MM.1S (cell line): ENCODE measurements at regions not wholly inside any gene's neighbourhood (a gene's known extent, or its start where the extent isn't known, plus 50 kb on each side); places are given as distances from the start of the nearest gene placed in this dataset.

Experiments
- DNase-seq: peaks from one replicate; pipeline ENCODE4 v3.0.0-alpha.2; 2015
- H2AFZ ChIP-seq: fragments of 300-600 bp; sonication (generic); 2 replicates; pipeline ENCODE4 v1.6.0; 2016; ENCODE audit warnings: antibody characterized with exemption, low read length
- H3F3A ChIP-seq: fragments of 300-600 bp; sonication (generic); 2 replicates; pipeline ENCODE4 v1.6.1; 2016; ENCODE audit warnings: mild to moderate bottlenecking, antibody characterized with exemption, low read length, moderate library complexity, mixed read lengths; ENCODE audit not compliant: insufficient read depth
- H3K27ac ChIP-seq: fragments of 300-600 bp; sonication (generic); 2 replicates; pipeline ENCODE4 v1.5.1; 2016; ENCODE audit warnings: mild to moderate bottlenecking, low read length
- H3K27me3 ChIP-seq: fragments of 300-600 bp; sonication (generic); replicated peaks from 2 replicates; pipeline ENCODE4 v1.6.0; 2016; ENCODE audit warnings: low read length; ENCODE audit not compliant: insufficient read depth
- H3K36me3 ChIP-seq: fragments of 300-600 bp; sonication (generic); replicated peaks from 2 replicates; pipeline ENCODE4 v1.6.1; 2016; ENCODE audit warnings: mild to moderate bottlenecking, low read length, mixed read lengths; ENCODE audit not compliant: insufficient read depth
- H3K4me1 ChIP-seq: fragments of 300-600 bp; sonication (generic); 2 replicates; pipeline ENCODE4 v1.6.1; 2016; ENCODE audit warnings: low read length, mixed read lengths
- H3K4me2 ChIP-seq: fragments of 300-600 bp; sonication (generic); 2 replicates; pipeline ENCODE4 v1.6.0; 2016; ENCODE audit warnings: low read depth, low read length
- H3K4me3 ChIP-seq: fragments of 300-600 bp; sonication (generic); 2 replicates; pipeline ENCODE4 v1.5.1; 2016; ENCODE audit warnings: low read length, mixed read lengths
- H3K79me2 ChIP-seq: fragments of 300-600 bp; sonication (generic); 2 replicates; pipeline ENCODE4 v1.6.1; 2016; ENCODE audit warnings: mixed run types, low read length, mixed read lengths
- H3K9ac ChIP-seq: fragments of 300-600 bp; sonication (generic); 2 replicates; pipeline ENCODE4 v1.6.1; 2016; ENCODE audit warnings: low read length, mixed read lengths
- H3K9me2 ChIP-seq: fragments of 300-600 bp; sonication (generic); replicated peaks from 2 replicates; pipeline ENCODE4 v1.6.1; 2016; ENCODE audit warnings: mild to moderate bottlenecking, low read length, mixed read lengths; ENCODE audit not compliant: insufficient read depth
- H3K9me3 ChIP-seq: fragments of 300-600 bp; sonication (generic); replicated peaks from 2 replicates; pipeline ENCODE4 v1.6.1; 2016; ENCODE audit warnings: mild to moderate bottlenecking, low read length, mixed read lengths; ENCODE audit not compliant: insufficient read depth
- H4K20me1 ChIP-seq: fragments of 300-600 bp; sonication (generic); 2 replicates; pipeline ENCODE4 v1.6.1; 2016; ENCODE audit warnings: mild to moderate bottlenecking, low read length, moderate library complexity, mixed read lengths; ENCODE audit not compliant: insufficient read depth
- CTCF ChIP-seq: fragments of 300-600 bp; sonication (generic); IDR thresholded peaks from 2 replicates; pipeline ENCODE4 v1.5.1; 2016; ENCODE audit warnings: antibody characterized with exemption, low read length, mixed read lengths
- EZH2 ChIP-seq: fragments of 300-600 bp; sonication (generic); optimal IDR thresholded peaks from 2 replicates; pipeline ENCODE3; 2017; ENCODE audit warnings: low read depth, mild to moderate bottlenecking, antibody characterized with exemption, low read length, mixed read lengths
- EZH2phosphoT487 ChIP-seq: fragments of 300-600 bp; sonication (generic); IDR thresholded peaks from 2 replicates; pipeline ENCODE4 v1.6.1; 2018; ENCODE audit warnings: antibody characterized with exemption, low read length

GRCh38 chr2:181241366-181241765, 215.8 kb upstream of the ITGA4 start:
- Histone ChIP-seq H3K9me3 (no peaks in the 10 kb centered on the region), H2AFZ (no peak overlapping the region), H3K4me2 (no peak overlapping the region), H3K79me2 (no peaks in the 10 kb centered on the region), H3K4me1 (peaks cover 10% of the 10 kb centered on the region), H3K36me3 (no peaks in the 10 kb centered on the region), H4K20me1 (no peaks in the 10 kb centered on the region), H3K9ac (no peak overlapping the region), H3K9me2 (no peaks in the 10 kb centered on the region), H3K27ac (no peak overlapping the region), H3F3A (0 out of 2 replicates have a peak, but pooled peaks cover 3% of the 10 kb centered on the region), H3K4me3 (no peak overlapping the region), H3K27me3 (no peaks in the 10 kb centered on the region)
- DNase-seq: no peak
- TF ChIP-seq EZH2 (no peak), EZH2phosphoT487 (no peak), CTCF (no peak)

GRCh38 chr2:181241797-181242196, 215.4 kb upstream of the ITGA4 start:
- Histone ChIP-seq H3K4me3 (no peak overlapping the region), H3K27ac (no peak overlapping the region), H3K9ac (no peak overlapping the region), H3K4me2 (no peak overlapping the region), H4K20me1 (no peaks in the 10 kb centered on the region), H3K4me1 (peaks cover 10% of the 10 kb centered on the region), H3F3A (0 out of 2 replicates have a peak, but pooled peaks cover 3% of the 10 kb centered on the region), H2AFZ (no peak overlapping the region), H3K79me2 (no peaks in the 10 kb centered on the region), H3K9me3 (no peaks in the 10 kb centered on the region), H3K9me2 (no peaks in the 10 kb centered on the region), H3K27me3 (no peaks in the 10 kb centered on the region), H3K36me3 (no peaks in the 10 kb centered on the region)
- DNase-seq: peak; percentile 33
- TF ChIP-seq CTCF: no peak
- no peak for TF ChIP-seq EZH2phosphoT487
- no peak for TF ChIP-seq EZH2

- Histone ChIP-seq H3K9me3 (no peaks in the 10 kb centered on the region), H3K27me3 (no peaks in the 10 kb centered on the region), H3K9ac (no peak overlapping the region), H3K4me2 (no peak overlapping the region), H2AFZ (no peak overlapping the region), H3K9me2 (no peaks in the 10 kb centered on the region), H4K20me1 (no peaks in the 10 kb centered on the region), H3K36me3 (no peaks in the 10 kb centered on the region), H3K4me3 (no peak overlapping the region), H3K4me1 (peaks cover 10% of the 10 kb centered on the region), H3K27ac (no peak overlapping the region), H3K79me2 (no peaks in the 10 kb centered on the region), H3F3A (0 out of 2 replicates have a peak, but pooled peaks cover 3% of the 10 kb centered on the region)
- TF ChIP-seq EZH2phosphoT487: no peak
- no peak for TF ChIP-seq CTCF
- no peak for TF ChIP-seq EZH2
- DNase-seq: no peak
Measured at GRCh38 chr2:181242262-181242661, 214.9 kb upstream of the ITGA4 start.
